Upper lobe of left lung (tissue), 6 donors: ENCODE measurements at regions not wholly inside any gene's neighbourhood (a gene's known extent, or its start where the extent isn't known, plus 50 kb on each side); places are given as distances from the start of the nearest gene placed in this dataset.

Experiments used
- ATAC-seq, 2 donors: fragments of 200-7000 bp; cut with Tn5 transposase; one replicate each; pipeline ENCODE4 v1.9.1; 2022; ENCODE audit warnings: mild to moderate bottlenecking in 2 of 2, moderate library complexity in 2 of 2; ENCODE audit not compliant: low FRiP score in 2 of 2
- DNase-seq, 2 donors: peaks; one replicate each; pipeline ENCODE4 v3.0.0-alpha.2; 2019 to 2020
- H3K27ac ChIP-seq, 4 donors: fragments of 200-600 bp; sonication (generic); one replicate each; pipeline ENCODE4 v1.5.1; 2016 to 2019
- H3K27me3 ChIP-seq, 4 donors: fragments of 200-600 bp; sonication (generic); one replicate each; pipeline ENCODE4 v1.5.1; 2017 to 2019
- H3K36me3 ChIP-seq, 4 donors: fragments of 200-600 bp; sonication (generic); one replicate each; pipeline ENCODE4 v1.5.1; 2016 to 2019
- H3K4me1 ChIP-seq, 4 donors: fragments of 200-600 bp; sonication (generic); one replicate each; pipeline ENCODE4 v1.5.1; 2018 to 2019
- H3K4me3 ChIP-seq, 4 donors: fragments of 200-600 bp; sonication (generic); one replicate each; pipeline ENCODE4 v1.5.1; 2017 to 2019; ENCODE audit warnings: mild to moderate bottlenecking in 2 of 4, moderate library complexity in 1 of 4
- H3K9me3 ChIP-seq, 4 donors: fragments of 200-600 bp; sonication (generic); one replicate each; pipeline ENCODE4 v1.5.1; 2018 to 2019
- CTCF ChIP-seq, 6 experiments: fragments of 450-650 bp in 4 of 6; fragments of 200-600 bp in 2 of 6; sonication (generic) in 2 of 6; IDR thresholded peaks; one replicate each; pipeline ENCODE4 v1.5.1; 2016 to 2019; ENCODE audit warnings: antibody characterized with exemption in 6 of 6
- EP300 ChIP-seq, 4 donors: sonication (generic); formaldehyde crosslinking; IDR thresholded peaks; one replicate each; pipeline ENCODE4 v1.5.1; 2017; ENCODE audit warnings: antibody characterized with exemption in 4 of 4, control low read depth in 2 of 4
- POLR2A ChIP-seq, 4 donors: fragments of 450-650 bp; IDR thresholded peaks; one replicate each; pipeline ENCODE4 v1.5.1; 2016 to 2017; ENCODE audit warnings: antibody characterized with exemption in 4 of 4, mild to moderate bottlenecking in 2 of 4
- POLR2AphosphoS5 ChIP-seq, 2 donors: sonication (generic); formaldehyde crosslinking; IDR thresholded peaks; one replicate each; pipeline ENCODE4 v1.5.1; 2017; ENCODE audit warnings: antibody characterized with exemption in 2 of 2
- WGBS, 2 donors: methylation state at CpG; one replicate each; pipeline ENCODE4 v1.1.5; 2017 to 2018; 5-methylcytosine and 5-hydroxymethylcytosine counted together
- donor health status: DM: no; HTN: no; CAD: no; lungs with moderate emphysema.
- donor health status: DM: no; HTN: yes; CAD: no; lungs with severe emphysema.

GRCh38 chr9:31445357-31445756, 939.1 kb upstream of the ACO1 start:
- WGBS, 2 donors, result 95 to 100% methylated on average over 1 of the region's 1 CpG
- Histone ChIP-seq H3K4me1 (no peaks in the 10 kb centered on the region), H3K27ac (no peak overlapping the region), H3K36me3 (no peaks in the 10 kb centered on the region), H3K4me3 (no peak overlapping the region), H3K27me3 (no peaks in the 10 kb centered on the region), H3K9me3 (no peaks in the 10 kb centered on the region)
- no peak for DNase-seq
- no peak for ATAC-seq
- TF ChIP-seq CTCF (IDR thresholded peaks at IDR 0.05), result no peak
- TF ChIP-seq EP300 (IDR thresholded peaks at IDR 0.05), result no peak
- no peak for TF ChIP-seq POLR2A (IDR thresholded peaks at IDR 0.05)
- no peak for TF ChIP-seq POLR2AphosphoS5 (IDR thresholded peaks at IDR 0.05)

GRCh38 chr9:31445960-31446359, 938.5 kb upstream of the ACO1 start:
- H3K27me3 ChIP-seq, result no peaks in the 10 kb centered on the region
- no peaks in the 10 kb centered on the region for H3K36me3 ChIP-seq
- no peak for ATAC-seq
- TF ChIP-seq EP300 (IDR thresholded peaks at IDR 0.05), result no peak
- no peak for TF ChIP-seq POLR2AphosphoS5 (IDR thresholded peaks at IDR 0.05)
- TF ChIP-seq CTCF (IDR thresholded peaks at IDR 0.05), result no peak
- TF ChIP-seq POLR2A (IDR thresholded peaks at IDR 0.05), result no peak
- DNase-seq, result no peak
- H3K9me3 ChIP-seq, result no peaks in the 10 kb centered on the region
- no peaks in the 10 kb centered on the region for H3K4me1 ChIP-seq
- no peak overlapping the region for H3K27ac ChIP-seq
- 90 to 91% methylated on average over 4 of the region's 4 CpGs for WGBS, 2 donors
- H3K4me3 ChIP-seq, result no peak overlapping the region

- WGBS, 2 donors, result 88 to 94% methylated on average over 4 of the region's 4 CpGs
- H3K9me3 ChIP-seq, result peaks cover 0 to 4% (median 1%) of the 10 kb centered on the region in 4 donors
- no peak overlapping the region for H3K27ac ChIP-seq
- no peak overlapping the region for H3K4me3 ChIP-seq
- H3K36me3 ChIP-seq, result no peaks in the 10 kb centered on the region
- DNase-seq (no peak), ATAC-seq (no peak)
- no peaks in the 10 kb centered on the region for H3K27me3 ChIP-seq
- no peaks in the 10 kb centered on the region for H3K4me1 ChIP-seq
- TF ChIP-seq POLR2A (IDR thresholded peaks at IDR 0.05) (no peak), EP300 (IDR thresholded peaks at IDR 0.05) (no peak), POLR2AphosphoS5 (IDR thresholded peaks at IDR 0.05) (no peak), CTCF (IDR thresholded peaks at IDR 0.05) (no peak)
These were observed 917.4 kb upstream of the ACO1 start for GRCh38 chr9:31467075-31467474.

- H3K36me3 ChIP-seq, result no peaks in the 10 kb centered on the region
- ATAC-seq (no peak), DNase-seq (no peak)
- H3K4me3 ChIP-seq, result no peak overlapping the region
- H3K27ac ChIP-seq, result no peak overlapping the region
- H3K4me1 ChIP-seq, result no peaks in the 10 kb centered on the region
- no peaks in the 10 kb centered on the region for H3K27me3 ChIP-seq
- WGBS, 2 donors, result 82 to 88% methylated on average over 5 of the region's 5 CpGs
- no peak for TF ChIP-seq POLR2AphosphoS5 (IDR thresholded peaks at IDR 0.05)
- no peak for TF ChIP-seq CTCF (IDR thresholded peaks at IDR 0.05)
- TF ChIP-seq EP300 (IDR thresholded peaks at IDR 0.05), result no peak
- no peak for TF ChIP-seq POLR2A (IDR thresholded peaks at IDR 0.05)
- peaks cover 0 to 4% (median 1%) of the 10 kb centered on the region in 4 donors for H3K9me3 ChIP-seq
These were observed 914.4 kb upstream of the ACO1 start for GRCh38 chr9:31470051-31470450.

GRCh38 chr9:31471010-31471409, 913.4 kb upstream of the ACO1 start:
- WGBS, 2 donors, result 79 to 91% methylated on average over 7 of the region's 7 CpGs
- H3K4me1 ChIP-seq, result no peaks in the 10 kb centered on the region
- TF ChIP-seq CTCF (IDR thresholded peaks at IDR 0.05) (no peak), POLR2AphosphoS5 (IDR thresholded peaks at IDR 0.05) (no peak), POLR2A (IDR thresholded peaks at IDR 0.05) (no peak), EP300 (IDR thresholded peaks at IDR 0.05) (no peak)

More at GRCh38 chr9:31471010-31471409, 913.4 kb upstream of the ACO1 start:
- DNase-seq (no peak), ATAC-seq (no peak)
- Histone ChIP-seq H3K27me3 (no peaks in the 10 kb centered on the region), H3K36me3 (no peaks in the 10 kb centered on the region), H3K9me3 (no peaks in the 10 kb centered on the region), H3K27ac (no peak overlapping the region), H3K4me3 (no peak overlapping the region)
